Keratinocyte (primary cell): ENCODE measurements at regions not wholly inside any gene's neighbourhood (a gene's known extent, or its start where the extent isn't known, plus 50 kb on each side); places are given as distances from the start of the nearest gene placed in this dataset.

Source experiments
- DNase-seq: peaks from one replicate; pipeline ENCODE4 v3.0.0-alpha.2; 2011; ENCODE audit warnings: low read depth, missing footprints, low spot score
- FAIRE-seq: peaks from 2 replicates; lab custom pipeline; 2011; peaks lifted over from hg19 to GRCh38; lab: Jason Lieb, UNC
- H2AFZ ChIP-seq: 2 replicates; pipeline ENCODE4 v1.6.0; 2012; ENCODE audit warnings: low read length, control low read depth, inconsistent platforms; ENCODE audit not compliant: control insufficient read depth
- H3K27ac ChIP-seq: 2 replicates; pipeline ENCODE4 v1.5.1; 2011; ENCODE audit warnings: low read length; ENCODE audit not compliant: control insufficient read depth, insufficient read depth
- H3K27me3 ChIP-seq: 3 replicates; pipeline ENCODE4 v1.6.0; 2011; ENCODE audit warnings: low read length; ENCODE audit not compliant: control insufficient read depth, insufficient read depth; ENCODE audit errors: extremely low read depth
- H3K36me3 ChIP-seq, 2 experiments: 2 replicates in 1 of 2; 3 replicates in 1 of 2; pipeline ENCODE4 v1.5.1; 2011; ENCODE audit warnings: low read length in 2 of 2, mild to moderate bottlenecking in 1 of 2; ENCODE audit not compliant: control insufficient read depth in 2 of 2, insufficient read depth in 2 of 2; ENCODE audit errors: extremely low read depth in 1 of 2
- H3K4me1 ChIP-seq: 3 replicates; pipeline ENCODE4 v1.5.1; 2011; ENCODE audit warnings: low read length; ENCODE audit not compliant: control insufficient read depth, insufficient read depth; ENCODE audit errors: extremely low read depth
- H3K4me2 ChIP-seq: 3 replicates; pipeline ENCODE4 v1.6.0; 2011; ENCODE audit warnings: low read depth, low read length; ENCODE audit not compliant: control insufficient read depth, insufficient read depth; ENCODE audit errors: extremely low read depth
- H3K4me3 ChIP-seq, 3 experiments: fragments of 200-600 bp in 1 of 3; sonication (generic) in 1 of 3; 2 replicates in 2 of 3; 3 replicates in 1 of 3; pipeline ENCODE4 v1.5.1; 2011 to 2016; ENCODE audit warnings: low read length in 3 of 3, mild to moderate bottlenecking in 3 of 3, control low read depth in 2 of 3, inconsistent platforms in 1 of 3, low read depth in 1 of 3, mixed read lengths in 1 of 3, mixed run types in 1 of 3, moderate library complexity in 1 of 3; ENCODE audit not compliant: control insufficient read depth in 2 of 3, insufficient read depth in 2 of 3; ENCODE audit errors: extremely low read depth in 1 of 3
- H3K79me2 ChIP-seq: 2 replicates; pipeline ENCODE4 v1.6.0; 2012; ENCODE audit warnings: low read length; ENCODE audit not compliant: control insufficient read depth, insufficient read depth
- H3K9ac ChIP-seq: 3 replicates; pipeline ENCODE4 v1.6.0; 2011; ENCODE audit warnings: low read length; ENCODE audit not compliant: control insufficient read depth, insufficient read depth; ENCODE audit errors: extremely low read depth
- H3K9me1 ChIP-seq: 3 replicates; pipeline ENCODE4 v1.6.0; 2011; ENCODE audit warnings: low read length; ENCODE audit not compliant: control insufficient read depth, insufficient read depth; ENCODE audit errors: extremely low read depth
- H3K9me3 ChIP-seq: 2 replicates; pipeline ENCODE4 v1.5.1; 2012; ENCODE audit warnings: low read depth, low read length; ENCODE audit not compliant: control insufficient read depth
- H4K20me1 ChIP-seq: 3 replicates; pipeline ENCODE4 v1.6.0; 2011; ENCODE audit warnings: low read length; ENCODE audit not compliant: control insufficient read depth, insufficient read depth; ENCODE audit errors: extremely low read depth
- EZH2 ChIP-seq: IDR thresholded peaks from one replicate; pipeline ENCODE4 v1.6.1; 2012; ENCODE audit warnings: inconsistent platforms, mild to moderate bottlenecking, low read length, moderate library complexity
- dilution Hi-C: fragments of 300-500 bp; cut with MboI; formaldehyde crosslinking; loops from one replicate; pipeline ENCODE4 v1.7.0; 2020; ENCODE audit warnings: low sequenced_read_pairs; ENCODE audit not compliant: extremely low pct_ligation_motif_present
- TF ChIP-seq, protein P1 (sequence below), 3 experiments: IDR thresholded peaks in 1 of 3; conservative IDR thresholded peaks in 1 of 3; optimal IDR thresholded peaks in 1 of 3; 2 replicates in 2 of 3; 3 replicates in 1 of 3; pipeline versions ENCODE3 to v1.5.1; 2011; ENCODE audit warnings: low read length in 3 of 3, mild to moderate bottlenecking in 3 of 3, moderate library complexity in 2 of 3, control low read depth in 1 of 3, inconsistent platforms in 1 of 3; ENCODE audit not compliant: insufficient read depth in 2 of 3; ENCODE audit errors: extremely low read depth in 1 of 3

- dilution Hi-C loops: no loop called here
- DNase-seq (no peak), FAIRE-seq (no peak)
- TF ChIP-seq EZH2: no peak
- TF ChIP-seq, protein P1, sequence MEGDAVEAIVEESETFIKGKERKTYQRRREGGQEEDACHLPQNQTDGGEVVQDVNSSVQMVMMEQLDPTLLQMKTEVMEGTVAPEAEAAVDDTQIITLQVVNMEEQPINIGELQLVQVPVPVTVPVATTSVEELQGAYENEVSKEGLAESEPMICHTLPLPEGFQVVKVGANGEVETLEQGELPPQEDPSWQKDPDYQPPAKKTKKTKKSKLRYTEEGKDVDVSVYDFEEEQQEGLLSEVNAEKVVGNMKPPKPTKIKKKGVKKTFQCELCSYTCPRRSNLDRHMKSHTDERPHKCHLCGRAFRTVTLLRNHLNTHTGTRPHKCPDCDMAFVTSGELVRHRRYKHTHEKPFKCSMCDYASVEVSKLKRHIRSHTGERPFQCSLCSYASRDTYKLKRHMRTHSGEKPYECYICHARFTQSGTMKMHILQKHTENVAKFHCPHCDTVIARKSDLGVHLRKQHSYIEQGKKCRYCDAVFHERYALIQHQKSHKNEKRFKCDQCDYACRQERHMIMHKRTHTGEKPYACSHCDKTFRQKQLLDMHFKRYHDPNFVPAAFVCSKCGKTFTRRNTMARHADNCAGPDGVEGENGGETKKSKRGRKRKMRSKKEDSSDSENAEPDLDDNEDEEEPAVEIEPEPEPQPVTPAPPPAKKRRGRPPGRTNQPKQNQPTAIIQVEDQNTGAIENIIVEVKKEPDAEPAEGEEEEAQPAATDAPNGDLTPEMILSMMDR (optimal IDR thresholded peaks at IDR 0.05 in 1 of 3, IDR thresholded peaks at IDR 0.05 in 1 of 3, conservative IDR thresholded peaks at IDR 0.05 in 1 of 3; ENCODE audit: extremely low read depth in 1 of 3, insufficient read depth in 2 of 3, low read length in 3 of 3): no peak
- no peak overlapping the region for H3K4me2 ChIP-seq
- H3K9me1 ChIP-seq: no peaks in the 10 kb centered on the region
- no peaks in the 10 kb centered on the region for H3K79me2 ChIP-seq
- no peak overlapping the region for H2AFZ ChIP-seq
- no peak overlapping the region for H3K4me3 ChIP-seq
- no peaks in the 10 kb centered on the region for H3K4me1 ChIP-seq
- H4K20me1 ChIP-seq: no peaks in the 10 kb centered on the region
- H3K9ac ChIP-seq: no peak overlapping the region
- no peak overlapping the region for H3K27ac ChIP-seq
- no peaks in the 10 kb centered on the region for H3K36me3 ChIP-seq
- no peaks in the 10 kb centered on the region for H3K9me3 ChIP-seq
- H3K27me3 ChIP-seq: no peaks in the 10 kb centered on the region
Measured at GRCh38 chr3:117455782-117456181, 746.2 kb downstream of the TUSC7 start.

DNA sequence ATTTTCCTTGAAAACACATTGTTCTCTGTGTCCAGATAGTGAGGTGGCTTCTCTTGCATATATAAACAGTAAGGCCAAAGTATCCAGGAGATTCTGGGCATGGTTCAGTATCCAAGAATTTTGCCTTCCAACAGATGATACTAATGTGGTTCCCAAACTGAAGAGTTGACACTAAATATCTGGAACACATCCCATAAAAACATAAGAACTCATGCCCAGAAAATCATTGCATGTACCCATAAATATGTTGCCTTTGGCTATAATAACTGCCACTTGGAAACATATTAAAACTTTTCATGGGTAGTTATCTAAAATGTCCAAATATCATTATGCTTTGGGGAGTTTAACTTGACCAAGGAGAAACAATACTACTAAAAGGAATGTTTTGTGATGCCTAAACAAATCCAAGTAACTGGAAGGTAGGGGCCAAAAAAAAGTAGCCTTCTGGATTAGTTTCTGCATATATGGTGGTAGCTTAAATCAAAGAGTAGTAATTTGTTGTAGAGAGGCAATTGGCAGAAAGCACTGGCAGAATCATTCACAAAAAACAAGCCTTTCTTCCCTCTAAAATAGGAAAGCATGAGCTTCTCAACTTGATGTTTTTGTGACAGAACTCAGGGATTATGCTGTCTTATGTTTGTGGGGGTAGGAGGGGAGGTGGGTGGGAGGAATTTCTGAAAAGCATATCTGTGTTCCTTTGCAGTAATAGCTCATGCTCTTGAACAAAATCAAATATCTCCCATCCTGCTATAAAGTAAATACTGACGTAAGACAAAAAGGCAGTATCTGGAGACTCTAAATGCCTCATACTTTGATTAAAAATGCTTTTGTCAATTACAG lies 753.9 kb downstream of the TUSC7 start:
- DNase-seq: no peak
- H3K79me2 ChIP-seq: no peaks in the 10 kb centered on the region
- no peaks in the 10 kb centered on the region for H3K27me3 ChIP-seq
- FAIRE-seq: no peak
- dilution Hi-C loops: no loop called here
- no peaks in the 10 kb centered on the region for H3K9me1 ChIP-seq
- H3K4me3 ChIP-seq: no peak overlapping the region
- H3K4me2 ChIP-seq: no peak overlapping the region
- no peaks in the 10 kb centered on the region for H3K36me3 ChIP-seq
- no peaks in the 10 kb centered on the region for H4K20me1 ChIP-seq
- no peaks in the 10 kb centered on the region for H3K4me1 ChIP-seq
- H2AFZ ChIP-seq: no peak overlapping the region
- TF ChIP-seq, protein P1 (optimal IDR thresholded peaks at IDR 0.05 in 1 of 3, IDR thresholded peaks at IDR 0.05 in 1 of 3, conservative IDR thresholded peaks at IDR 0.05 in 1 of 3; ENCODE audit: extremely low read depth in 1 of 3, insufficient read depth in 2 of 3, low read length in 3 of 3): no peak
- no peak for TF ChIP-seq EZH2
- no peak overlapping the region for H3K27ac ChIP-seq
- no peak overlapping the region for H3K9ac ChIP-seq
- no peaks in the 10 kb centered on the region for H3K9me3 ChIP-seq
